ENCODE measurements at regions not wholly inside any gene's neighbourhood (a gene's known extent, or its start where the extent isn't known, plus 50 kb on each side); places are given as distances from the start of the nearest gene placed in this dataset.

GRCh38 chr4:141899541-141899940, 263.2 kb downstream of the IL15 start:
- H4K20me1 ChIP-seq: no peaks in the 10 kb centered on the region

GRCh38 chr4:141900856-141901255, 264.5 kb downstream of the IL15 start:
- no peak for TF ChIP-seq Cebpa-rat (IDR thresholded peaks at IDR 0.05)
- Histone ChIP-seq H3K4me2 (no peak overlapping the region), H3K9me3 (replicated peaks in 1 of 11) (no peaks in the 10 kb centered on the region), H3K27me3 (no peaks in the 10 kb centered on the region), H3K27ac (no peak overlapping the region), H4K20me1 (no peaks in the 10 kb centered on the region), H3K36me3 (no peaks in the 10 kb centered on the region), H3K4me1 (no peaks in the 10 kb centered on the region), H3K9ac (no peak overlapping the region), H3K4me3 (no peak overlapping the region)

More at GRCh38 chr4:141899541-141899940, 263.2 kb downstream of the IL15 start:
- no peaks in the 10 kb centered on the region for H3K9me3 ChIP-seq (replicated peaks in 1 of 11)
- no peaks in the 10 kb centered on the region for H3K27me3 ChIP-seq
- no peak overlapping the region for H3K9ac ChIP-seq
- no peak overlapping the region for H3K4me3 ChIP-seq
- TF ChIP-seq Cebpa-rat (IDR thresholded peaks at IDR 0.05): no peak
- no peaks in the 10 kb centered on the region for H3K36me3 ChIP-seq
- no peak overlapping the region for H3K4me2 ChIP-seq
- no peak overlapping the region for H3K27ac ChIP-seq
- H3K4me1 ChIP-seq: no peaks in the 10 kb centered on the region

GRCh38 chr4:141905751-141906150, 269.4 kb downstream of the IL15 start:
- no peak overlapping the region for H3K4me3 ChIP-seq
- no peak overlapping the region for H3K4me2 ChIP-seq
- H3K4me1 ChIP-seq: no peaks in the 10 kb centered on the region
- H3K27me3 ChIP-seq: no peaks in the 10 kb centered on the region
- no peaks in the 10 kb centered on the region for H4K20me1 ChIP-seq
- no peak overlapping the region for H3K27ac ChIP-seq
- TF ChIP-seq Cebpa-rat (IDR thresholded peaks at IDR 0.05): no peak
- no peak overlapping the region for H3K9ac ChIP-seq
- H3K9me3 ChIP-seq (replicated peaks in 1 of 11): no peaks in the 10 kb centered on the region
- no peaks in the 10 kb centered on the region for H3K36me3 ChIP-seq

- H3K4me3 ChIP-seq: no peak overlapping the region
- no peaks in the 10 kb centered on the region for H4K20me1 ChIP-seq
- no peaks in the 10 kb centered on the region for H3K27me3 ChIP-seq
- TF ChIP-seq Cebpa-rat (IDR thresholded peaks at IDR 0.05): no peak
- no peaks in the 10 kb centered on the region for H3K36me3 ChIP-seq
- H3K4me1 ChIP-seq: no peaks in the 10 kb centered on the region
- H3K4me2 ChIP-seq: no peak overlapping the region
- H3K27ac ChIP-seq: no peak overlapping the region
- no peak overlapping the region for H3K9ac ChIP-seq
- H3K9me3 ChIP-seq (replicated peaks in 1 of 11): no peaks in the 10 kb centered on the region
Measured at GRCh38 chr4:141909541-141909940, 273.2 kb downstream of the IL15 start.

DNA sequence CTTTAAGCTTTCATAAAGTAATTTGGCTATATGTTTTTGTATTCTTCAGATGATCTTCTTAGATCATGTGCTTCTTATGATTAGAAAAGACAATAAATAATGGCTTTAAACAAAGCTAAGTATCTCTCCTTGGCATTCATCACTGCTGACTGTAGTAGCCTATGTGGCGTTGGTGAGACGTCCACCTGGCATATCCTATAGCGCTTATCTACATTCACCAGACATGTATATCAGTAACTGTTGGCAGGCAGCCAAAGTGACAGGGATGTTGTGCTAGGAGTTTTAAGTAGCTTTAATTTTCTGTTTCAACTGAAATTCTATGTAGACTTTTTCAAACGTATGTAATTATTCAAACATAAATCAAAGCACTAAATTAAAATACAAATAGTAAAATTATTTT, 276.4 kb downstream of the IL15 start:
- Histone ChIP-seq H3K27ac (no peak overlapping the region), H3K27me3 (no peaks in the 10 kb centered on the region), H3K4me1 (no peaks in the 10 kb centered on the region), H4K20me1 (no peaks in the 10 kb centered on the region), H3K4me3 (no peak overlapping the region), H3K4me2 (no peak overlapping the region), H3K36me3 (no peaks in the 10 kb centered on the region), H3K9me3 (replicated peaks in 1 of 11) (no peaks in the 10 kb centered on the region), H3K9ac (no peak overlapping the region)
- no peak for TF ChIP-seq Cebpa-rat (IDR thresholded peaks at IDR 0.05)

GRCh38 chr4:141913928-141914327, 277.5 kb downstream of the IL15 start:
- H3K9ac ChIP-seq: no peak overlapping the region
- no peaks in the 10 kb centered on the region for H3K4me1 ChIP-seq
- no peak overlapping the region for H3K4me2 ChIP-seq
- no peak overlapping the region for H3K4me3 ChIP-seq
- no peaks in the 10 kb centered on the region for H3K36me3 ChIP-seq
- no peak overlapping the region for H3K27ac ChIP-seq
- no peak for TF ChIP-seq Cebpa-rat (IDR thresholded peaks at IDR 0.05)
- H4K20me1 ChIP-seq: no peaks in the 10 kb centered on the region
- H3K9me3 ChIP-seq (replicated peaks in 1 of 11): no peaks in the 10 kb centered on the region
- no peaks in the 10 kb centered on the region for H3K27me3 ChIP-seq

DNA sequence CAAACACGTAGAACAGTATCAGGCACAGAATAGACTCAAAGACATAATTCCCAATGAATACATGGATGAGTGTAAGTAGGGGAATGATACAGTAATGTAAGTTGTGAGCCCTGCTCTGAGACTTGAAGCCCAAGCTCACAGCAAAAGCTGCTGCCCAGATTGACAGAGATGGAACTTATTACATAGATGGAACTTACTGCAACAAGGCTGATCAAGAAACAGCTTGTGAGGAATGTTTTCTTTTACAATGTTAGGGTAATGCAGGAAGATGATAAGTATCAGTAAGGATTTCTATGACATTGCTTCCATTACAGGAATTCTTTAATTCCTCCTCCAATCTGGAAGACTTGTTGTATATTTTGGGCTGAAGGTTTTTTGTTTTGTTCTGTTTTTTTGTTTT, 278.4 kb downstream of the IL15 start:
- Histone ChIP-seq H3K9me3 (replicated peaks in 1 of 11) (no peaks in the 10 kb centered on the region), H3K27me3 (no peaks in the 10 kb centered on the region), H3K36me3 (no peaks in the 10 kb centered on the region), H3K4me1 (no peaks in the 10 kb centered on the region), H3K4me2 (no peak overlapping the region), H3K4me3 (no peak overlapping the region), H3K9ac (no peak overlapping the region), H4K20me1 (no peaks in the 10 kb centered on the region), H3K27ac (no peak overlapping the region)
- no peak for TF ChIP-seq Cebpa-rat (IDR thresholded peaks at IDR 0.05)

DNA sequence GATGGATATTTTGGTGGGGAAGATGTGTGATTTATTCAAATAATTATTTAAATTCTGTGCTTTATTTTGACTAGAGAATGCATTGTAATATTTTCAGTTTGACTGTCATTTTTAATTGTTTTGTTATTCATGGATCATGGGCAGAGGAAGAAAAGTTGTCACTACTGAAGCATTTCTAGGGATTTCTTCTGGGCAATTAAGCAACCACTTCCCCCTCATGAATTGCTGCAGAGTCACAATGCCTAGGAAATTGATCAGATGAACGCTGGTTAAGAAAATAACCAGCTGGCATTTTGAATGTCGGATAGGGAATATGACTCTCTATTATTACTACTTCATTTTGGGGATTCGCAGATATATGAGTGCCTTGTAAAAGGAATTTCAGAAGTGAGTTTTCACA, 283.3 kb downstream of the IL15 start:
- Histone ChIP-seq H3K4me3 (no peak overlapping the region), H3K4me1 (no peaks in the 10 kb centered on the region), H3K27ac (no peak overlapping the region), H3K9ac (no peak overlapping the region), H3K4me2 (no peak overlapping the region), H3K9me3 (replicated peaks in 1 of 11) (no peaks in the 10 kb centered on the region), H3K36me3 (no peaks in the 10 kb centered on the region), H4K20me1 (no peaks in the 10 kb centered on the region), H3K27me3 (no peaks in the 10 kb centered on the region)
- no peak for TF ChIP-seq Cebpa-rat (IDR thresholded peaks at IDR 0.05)

DNA sequence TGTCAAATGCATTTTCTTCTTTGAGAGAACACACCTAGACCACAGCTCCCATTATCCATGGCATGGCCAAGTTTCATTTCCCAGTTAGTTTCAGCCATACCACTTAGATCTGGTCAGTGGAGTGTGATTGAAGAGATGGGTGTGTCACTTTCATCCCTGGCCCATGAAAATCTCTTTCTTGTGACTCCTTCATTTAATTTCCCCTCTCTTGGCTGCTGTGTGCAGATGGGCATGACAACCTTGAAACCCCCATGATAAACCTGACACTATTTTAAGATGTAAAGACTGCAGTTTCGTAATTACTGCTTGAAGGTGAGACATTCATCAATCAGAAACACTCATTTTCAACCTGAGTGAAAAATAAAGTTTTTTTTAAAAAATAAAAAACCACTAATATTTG, 284.9 kb downstream of the IL15 start:
- TF ChIP-seq Cebpa-rat (IDR thresholded peaks at IDR 0.05): no peak
- H3K4me1 ChIP-seq: no peaks in the 10 kb centered on the region

DNA sequence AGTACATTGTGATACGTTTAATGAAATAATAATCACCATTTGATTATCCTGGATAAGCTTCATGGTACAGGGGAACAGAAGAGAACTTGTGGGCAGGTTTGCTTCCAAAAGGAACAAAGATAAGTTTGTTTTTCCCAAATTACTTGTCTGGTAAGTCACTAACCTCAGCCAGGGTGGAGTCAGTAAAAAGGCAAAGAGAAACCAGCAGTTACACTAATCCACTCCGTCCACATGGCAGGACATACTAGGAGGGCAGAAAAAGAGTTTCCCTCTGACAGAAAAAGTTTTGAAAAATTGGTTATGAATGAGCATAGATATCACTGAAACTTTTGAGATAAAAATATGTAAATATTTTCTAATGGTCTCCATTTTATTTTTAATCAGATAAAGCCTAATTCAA, 285.9 kb downstream of the IL15 start:
- Histone ChIP-seq H3K36me3 (no peaks in the 10 kb centered on the region), H3K9me3 (replicated peaks in 1 of 11) (no peaks in the 10 kb centered on the region), H3K4me3 (no peak overlapping the region), H3K27me3 (no peaks in the 10 kb centered on the region), H4K20me1 (no peaks in the 10 kb centered on the region), H3K27ac (no peak overlapping the region), H3K9ac (no peak overlapping the region), H3K4me1 (no peaks in the 10 kb centered on the region), H3K4me2 (no peak overlapping the region)
- TF ChIP-seq Cebpa-rat (IDR thresholded peaks at IDR 0.05): no peak

More for the DNA sequence above, 284.9 kb downstream of the IL15 start:
- Histone ChIP-seq H3K27ac (no peak overlapping the region), H3K9ac (no peak overlapping the region), H3K36me3 (no peaks in the 10 kb centered on the region), H3K4me3 (no peak overlapping the region), H4K20me1 (no peaks in the 10 kb centered on the region), H3K9me3 (replicated peaks in 1 of 11) (no peaks in the 10 kb centered on the region), H3K27me3 (no peaks in the 10 kb centered on the region), H3K4me2 (no peak overlapping the region)

DNA sequence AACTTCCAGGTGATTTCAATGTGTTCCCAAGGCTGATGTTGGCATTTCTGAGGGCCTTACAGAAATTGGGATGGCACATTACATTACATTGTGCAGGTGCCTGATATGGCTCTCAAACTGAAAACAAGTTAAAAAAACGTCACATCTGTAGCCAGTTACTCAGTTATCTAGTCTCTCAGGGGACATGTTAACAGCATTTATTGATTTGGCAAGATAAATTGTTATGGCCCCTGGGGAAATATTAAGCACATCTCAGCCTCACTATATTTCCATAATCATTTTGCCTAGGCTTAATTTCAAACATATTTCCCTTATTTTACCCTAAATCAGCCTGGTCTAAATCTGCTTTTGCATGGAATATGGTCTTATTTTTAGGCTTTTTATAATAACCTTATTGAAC, 290.0 kb downstream of the IL15 start:
- no peaks in the 10 kb centered on the region for H3K36me3 ChIP-seq
- no peaks in the 10 kb centered on the region for H3K4me1 ChIP-seq
- TF ChIP-seq Cebpa-rat (IDR thresholded peaks at IDR 0.05): no peak
- H3K27me3 ChIP-seq: no peaks in the 10 kb centered on the region
- H4K20me1 ChIP-seq: no peaks in the 10 kb centered on the region
- H3K27ac ChIP-seq: no peak overlapping the region
- H3K4me2 ChIP-seq: no peak overlapping the region
- no peak overlapping the region for H3K4me3 ChIP-seq
- H3K9me3 ChIP-seq (replicated peaks in 1 of 11): no peaks in the 10 kb centered on the region
- no peak overlapping the region for H3K9ac ChIP-seq

Data from BLaER1 treated with 17β-estradiol and CSF1 and Interleukin-3, amounts not matched to agents 10 nM and 100 nM (cell line).